ENCODE measurements at regions not wholly inside any gene's neighbourhood (a gene's known extent, or its start where the extent isn't known, plus 50 kb on each side); places are given as distances from the start of the nearest gene placed in this dataset. TPM values are rescaled to one million over a fixed set of nuclear protein-coding genes. Genes with fewer than 3 reads are reported as not detected.

Small RNA genes lying in the stretch of these regions (small RNA-seq; reads per million reads assigned to genes)
- gene RF00017 (ENCODE audit: insufficient read depth) = not detected
